ENCODE measurements at regions not wholly inside any gene's neighbourhood (a gene's known extent, or its start where the extent isn't known, plus 50 kb on each side); places are given as distances from the start of the nearest gene placed in this dataset.

DNA sequence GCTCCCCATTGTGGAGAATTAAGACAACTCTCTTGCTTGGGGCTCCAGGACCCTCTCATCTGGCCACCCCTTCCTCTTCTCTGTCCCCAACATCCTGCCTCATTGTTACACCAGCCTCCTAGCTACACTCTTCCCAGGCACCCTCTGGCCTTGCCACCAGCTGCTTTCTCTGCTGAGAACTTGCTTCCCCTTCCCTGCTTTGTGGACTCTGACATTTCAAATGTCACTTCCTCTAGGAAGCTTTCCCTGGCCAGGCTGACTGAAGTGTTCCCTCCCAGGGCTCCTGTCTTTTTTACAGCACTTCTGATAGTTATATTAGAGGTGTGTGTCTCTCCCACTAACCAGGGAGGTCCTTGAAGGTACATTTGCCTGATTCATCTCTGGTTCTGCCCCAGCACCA is 194.0 kb upstream of the KLF4 start:
- H3K9ac ChIP-seq (ENCODE audit: low read length): no peak overlapping the region
- H2AFZ ChIP-seq (ENCODE audit: low read depth, low read length): no peak overlapping the region
- 0 out of 2 replicates have a peak, but pooled peaks cover 7% of the 10 kb centered on the region for H3K27me3 ChIP-seq (ENCODE audit: low read depth, low read length)
- no peaks in the 10 kb centered on the region for H3K4me1 ChIP-seq (ENCODE audit: low read length)
- H3K9me3 ChIP-seq (ENCODE audit: insufficient read depth, low read length): no peaks in the 10 kb centered on the region
- H3K27ac ChIP-seq (ENCODE audit: low read length): no peak overlapping the region
- no peak for TF ChIP-seq EZH2phosphoT487 (IDR thresholded peaks at IDR 0.05; ENCODE audit: low read depth)
- TF ChIP-seq, protein P1, sequence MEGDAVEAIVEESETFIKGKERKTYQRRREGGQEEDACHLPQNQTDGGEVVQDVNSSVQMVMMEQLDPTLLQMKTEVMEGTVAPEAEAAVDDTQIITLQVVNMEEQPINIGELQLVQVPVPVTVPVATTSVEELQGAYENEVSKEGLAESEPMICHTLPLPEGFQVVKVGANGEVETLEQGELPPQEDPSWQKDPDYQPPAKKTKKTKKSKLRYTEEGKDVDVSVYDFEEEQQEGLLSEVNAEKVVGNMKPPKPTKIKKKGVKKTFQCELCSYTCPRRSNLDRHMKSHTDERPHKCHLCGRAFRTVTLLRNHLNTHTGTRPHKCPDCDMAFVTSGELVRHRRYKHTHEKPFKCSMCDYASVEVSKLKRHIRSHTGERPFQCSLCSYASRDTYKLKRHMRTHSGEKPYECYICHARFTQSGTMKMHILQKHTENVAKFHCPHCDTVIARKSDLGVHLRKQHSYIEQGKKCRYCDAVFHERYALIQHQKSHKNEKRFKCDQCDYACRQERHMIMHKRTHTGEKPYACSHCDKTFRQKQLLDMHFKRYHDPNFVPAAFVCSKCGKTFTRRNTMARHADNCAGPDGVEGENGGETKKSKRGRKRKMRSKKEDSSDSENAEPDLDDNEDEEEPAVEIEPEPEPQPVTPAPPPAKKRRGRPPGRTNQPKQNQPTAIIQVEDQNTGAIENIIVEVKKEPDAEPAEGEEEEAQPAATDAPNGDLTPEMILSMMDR (IDR thresholded peaks at IDR 0.05; ENCODE audit: low read depth, low read length): no peak
- no peak overlapping the region for H3K4me3 ChIP-seq (ENCODE audit: low read length)
- no peaks in the 10 kb centered on the region for H3K79me2 ChIP-seq (ENCODE audit: low read length)
- H4K20me1 ChIP-seq (ENCODE audit: insufficient read depth, low read length): no peaks in the 10 kb centered on the region
- H3K4me2 ChIP-seq (ENCODE audit: low read length): no peak overlapping the region
- H3K36me3 ChIP-seq (replicated peaks; ENCODE audit: low read depth, low read length): no peaks in the 10 kb centered on the region

DNA sequence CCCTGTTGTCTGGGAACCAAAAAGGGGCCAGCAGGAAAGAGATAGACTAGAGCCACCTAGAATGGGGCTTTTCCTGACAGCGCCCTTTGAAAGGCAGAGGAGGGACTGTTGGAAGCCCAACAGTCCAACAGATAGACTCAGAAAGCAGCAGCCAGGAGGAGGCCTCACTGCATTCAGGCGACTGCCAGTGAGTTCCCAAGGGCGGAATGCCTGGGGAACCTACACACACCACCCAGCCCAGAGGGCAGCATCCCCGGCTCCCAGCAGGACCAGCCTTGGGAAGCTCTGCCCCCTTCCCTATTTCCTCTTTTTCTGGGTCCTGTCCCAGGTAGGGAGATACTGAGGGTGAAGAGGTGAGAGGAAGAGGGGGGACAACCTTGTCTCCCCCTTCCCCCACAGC is 192.4 kb upstream of the KLF4 start:
- Histone ChIP-seq H3K36me3 (replicated peaks; ENCODE audit: low read depth, low read length) (no peaks in the 10 kb centered on the region), H3K4me1 (ENCODE audit: low read length) (no peaks in the 10 kb centered on the region), H3K4me3 (ENCODE audit: low read length) (no peak overlapping the region), H3K79me2 (ENCODE audit: low read length) (no peaks in the 10 kb centered on the region), H3K9me3 (ENCODE audit: insufficient read depth, low read length) (no peaks in the 10 kb centered on the region), H3K9ac (ENCODE audit: low read length) (no peak overlapping the region), H3K27ac (ENCODE audit: low read length) (no peak overlapping the region), H2AFZ (ENCODE audit: low read depth, low read length) (no peak overlapping the region), H3K27me3 (ENCODE audit: low read depth, low read length) (no peaks in the 10 kb centered on the region), H3K4me2 (ENCODE audit: low read length) (no peak overlapping the region), H4K20me1 (ENCODE audit: insufficient read depth, low read length) (no peaks in the 10 kb centered on the region)
- no peak for TF ChIP-seq EZH2phosphoT487 (IDR thresholded peaks at IDR 0.05; ENCODE audit: low read depth)
- TF ChIP-seq, protein P1 (IDR thresholded peaks at IDR 0.05; ENCODE audit: low read depth, low read length): no peak

DNA sequence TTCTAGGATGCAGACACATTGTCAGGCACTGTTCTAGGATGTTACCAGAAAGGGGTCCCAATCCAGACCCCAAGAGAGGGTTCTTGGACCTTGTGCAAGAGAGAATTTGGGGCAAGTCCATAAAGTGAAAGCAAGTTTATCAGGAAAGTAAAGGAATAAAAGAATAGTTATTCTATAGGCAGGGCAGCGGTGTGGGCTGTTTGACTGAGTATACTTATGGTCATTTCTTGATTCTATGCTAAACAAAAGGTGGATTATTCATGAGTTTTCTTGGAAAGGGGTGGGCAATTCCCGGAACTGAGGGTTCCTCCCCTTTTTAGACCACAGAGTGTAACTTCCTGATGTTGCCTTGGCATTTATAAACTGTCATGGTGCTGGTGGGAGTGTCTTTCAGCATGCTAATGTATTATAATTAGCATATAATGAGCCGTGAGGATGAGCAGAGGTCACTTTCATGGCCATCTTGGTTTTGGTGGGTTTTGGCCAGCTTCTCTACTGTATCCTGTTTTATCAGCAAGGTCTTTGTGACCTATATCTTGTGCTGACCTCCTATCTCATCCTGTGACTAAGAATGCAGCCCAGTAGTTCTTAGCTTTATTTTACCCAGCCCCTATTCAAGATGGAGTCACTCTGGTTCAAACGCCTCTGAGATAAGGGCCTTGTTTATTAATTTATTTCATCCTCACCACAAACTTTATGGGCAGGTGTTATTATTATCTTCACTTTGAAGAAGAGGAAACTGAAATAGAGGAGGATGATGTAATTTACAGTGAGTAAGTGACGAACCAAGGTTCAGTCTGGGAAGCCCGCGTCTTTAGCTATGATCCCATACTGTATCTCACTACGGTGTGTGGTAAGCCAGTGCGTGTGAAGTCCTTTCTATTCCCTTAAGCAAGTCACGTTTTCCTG is 186.0 kb upstream of the KLF4 start:
- Histone ChIP-seq H3K9me3 (ENCODE audit: insufficient read depth, low read length) (no peaks in the 10 kb centered on the region), H3K9ac (ENCODE audit: low read length) (no peak overlapping the region)
- TF ChIP-seq, protein P1 (IDR thresholded peaks at IDR 0.05; ENCODE audit: low read depth, low read length): no peak
- TF ChIP-seq EZH2phosphoT487 (IDR thresholded peaks at IDR 0.05; ENCODE audit: low read depth): no peak

DNA sequence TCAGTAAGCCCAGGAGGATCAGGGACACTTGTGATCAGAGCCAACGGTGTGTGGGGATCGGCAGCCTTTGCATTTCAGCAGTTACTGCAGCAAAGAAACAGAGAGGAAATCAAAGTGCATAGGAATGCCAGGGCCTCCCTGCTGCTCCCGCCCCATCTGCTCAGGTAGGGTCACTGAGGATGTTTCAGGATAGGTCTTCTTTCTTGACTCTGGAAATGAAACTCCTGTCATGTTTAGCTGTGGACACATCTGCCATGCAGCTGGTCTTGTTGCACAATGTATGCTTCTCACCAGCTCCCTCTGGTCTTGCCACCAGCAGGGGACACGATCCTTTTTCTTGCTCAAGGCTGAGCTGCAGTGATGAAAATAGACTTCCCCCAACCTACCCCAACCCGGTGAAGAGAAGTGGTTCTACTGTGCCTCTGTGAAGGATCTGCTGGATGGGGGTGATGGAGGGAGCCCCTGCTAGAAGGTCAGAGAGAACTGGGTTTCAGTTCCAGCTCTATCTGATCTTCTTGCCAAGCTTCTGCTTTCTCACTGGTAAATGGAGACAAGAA is 185.2 kb upstream of the KLF4 start:
- Histone ChIP-seq H4K20me1 (ENCODE audit: insufficient read depth, low read length) (no peaks in the 10 kb centered on the region), H2AFZ (ENCODE audit: low read depth, low read length) (no peak overlapping the region), H3K4me2 (ENCODE audit: low read length) (no peak overlapping the region), H3K9ac (ENCODE audit: low read length) (no peak overlapping the region), H3K27me3 (ENCODE audit: low read depth, low read length) (no peaks in the 10 kb centered on the region), H3K36me3 (replicated peaks; ENCODE audit: low read depth, low read length) (no peaks in the 10 kb centered on the region), H3K27ac (ENCODE audit: low read length) (no peak overlapping the region), H3K79me2 (ENCODE audit: low read length) (no peaks in the 10 kb centered on the region), H3K9me3 (ENCODE audit: insufficient read depth, low read length) (no peaks in the 10 kb centered on the region), H3K4me3 (ENCODE audit: low read length) (no peak overlapping the region), H3K4me1 (ENCODE audit: low read length) (no peaks in the 10 kb centered on the region; the same call in 1 of the 2 replicates)
- TF ChIP-seq EZH2phosphoT487 (IDR thresholded peaks at IDR 0.05; ENCODE audit: low read depth): no peak
- TF ChIP-seq, protein P1 (IDR thresholded peaks at IDR 0.05; ENCODE audit: low read depth, low read length): no peak

More for the DNA sequence above, 186.0 kb upstream of the KLF4 start:
- Histone ChIP-seq H3K4me1 (ENCODE audit: low read length) (no peaks in the 10 kb centered on the region; the same call in 1 of the 2 replicates), H2AFZ (ENCODE audit: low read depth, low read length) (no peak overlapping the region), H3K27me3 (ENCODE audit: low read depth, low read length) (no peaks in the 10 kb centered on the region), H3K36me3 (replicated peaks; ENCODE audit: low read depth, low read length) (no peaks in the 10 kb centered on the region), H3K4me2 (ENCODE audit: low read length) (no peak overlapping the region), H4K20me1 (ENCODE audit: insufficient read depth, low read length) (no peaks in the 10 kb centered on the region), H3K27ac (ENCODE audit: low read length) (no peak overlapping the region), H3K79me2 (ENCODE audit: low read length) (no peaks in the 10 kb centered on the region), H3K4me3 (ENCODE audit: low read length) (no peak overlapping the region)
